Osteocyte (in vitro differentiated cells): ENCODE measurements at regions not wholly inside any gene's neighbourhood (a gene's known extent, or its start where the extent isn't known, plus 50 kb on each side); places are given as distances from the start of the nearest gene placed in this dataset.

Experiments
- DNase-seq: peaks from one replicate; pipeline ENCODE4 v3.0.0; 2021; ENCODE audit warnings: mixed read lengths; ENCODE audit not compliant: unreplicated experiment; ENCODE audit errors: extremely low spot score
- H3K27ac Mint-ChIP-seq: one replicate; pipeline ENCODE4 v1.8.0; 2021; ENCODE audit warnings: mild to moderate bottlenecking, mixed read lengths; ENCODE audit not compliant: unreplicated experiment
- H3K27me3 Mint-ChIP-seq: one replicate; pipeline ENCODE4 v1.8.0; 2021; ENCODE audit warnings: mixed read lengths; ENCODE audit not compliant: unreplicated experiment
- H3K36me3 Mint-ChIP-seq: one replicate; pipeline ENCODE4 v1.8.0; 2021; ENCODE audit warnings: mixed read lengths; ENCODE audit not compliant: unreplicated experiment
- H3K4me1 Mint-ChIP-seq: one replicate; pipeline ENCODE4 v1.8.0; 2021; ENCODE audit warnings: mixed read lengths; ENCODE audit not compliant: unreplicated experiment
- H3K4me3 Mint-ChIP-seq: one replicate; pipeline ENCODE4 v1.8.0; 2021; ENCODE audit warnings: mild to moderate bottlenecking, moderate library complexity, mixed read lengths; ENCODE audit not compliant: unreplicated experiment
- H3K9me3 Mint-ChIP-seq: one replicate; pipeline ENCODE4 v1.8.0; 2021; ENCODE audit warnings: mixed read lengths; ENCODE audit not compliant: unreplicated experiment
- CTCF ChIP-seq: fragments of 200-600 bp; sonication (generic); IDR thresholded peaks from 2 replicates; pipeline ENCODE4 v1.5.0; 2021; ENCODE audit warnings: antibody characterized with exemption, mild to moderate bottlenecking, moderate library complexity

GRCh38 chr2:10242451-10242850 lies 60.3 kb upstream of the HPCAL1 start:
- H3K4me3 Mint-ChIP-seq, result no peak overlapping the region
- no peak for DNase-seq

GRCh38 chr2:10242998-10243925 lies 59.4 kb upstream of the HPCAL1 start:
- Mint-ChIP-seq H3K27me3 (peaks cover 3% of the 10 kb centered on the region), H3K9me3 (no peaks in the 10 kb centered on the region), H3K4me1 (peaks cover 9% of the 10 kb centered on the region), H3K27ac (no peak overlapping the region), H3K36me3 (no peaks in the 10 kb centered on the region), H3K4me3 (no peak overlapping the region)
- DNase-seq, result no peak
- no peak for TF ChIP-seq CTCF

More at GRCh38 chr2:10242451-10242850, 60.3 kb upstream of the HPCAL1 start:
- Mint-ChIP-seq H3K9me3 (no peaks in the 10 kb centered on the region), H3K27me3 (peaks cover 3% of the 10 kb centered on the region), H3K36me3 (no peaks in the 10 kb centered on the region), H3K4me1 (peaks cover 9% of the 10 kb centered on the region), H3K27ac (no peak overlapping the region)
- TF ChIP-seq CTCF, result no peak

GRCh38 chr2:10243926-10244270 lies 58.8 kb upstream of the HPCAL1 start:
- H3K9me3 Mint-ChIP-seq, result peaks cover 1% of the 10 kb centered on the region
- no peak for DNase-seq
- H3K4me1 Mint-ChIP-seq, result peaks cover 9% of the 10 kb centered on the region
- no peak for TF ChIP-seq CTCF
- no peaks in the 10 kb centered on the region for H3K36me3 Mint-ChIP-seq
- peaks cover 8% of the 10 kb centered on the region for H3K27me3 Mint-ChIP-seq
- no peak overlapping the region for H3K4me3 Mint-ChIP-seq
- no peak overlapping the region for H3K27ac Mint-ChIP-seq

- Mint-ChIP-seq H3K27me3 (peaks cover 11% of the 10 kb centered on the region), H3K27ac (no peak overlapping the region), H3K36me3 (peaks cover 3% of the 10 kb centered on the region), H3K4me1 (peaks cover 9% of the 10 kb centered on the region), H3K9me3 (peaks cover 9% of the 10 kb centered on the region), H3K4me3 (no peak overlapping the region)
- TF ChIP-seq CTCF, result no peak
- DNase-seq, result no peak
Measured at GRCh38 chr2:10245021-10245420, 57.7 kb upstream of the HPCAL1 start.

GRCh38 chr2:10245661-10246060 lies 57.0 kb upstream of the HPCAL1 start:
- peaks cover 15% of the 10 kb centered on the region for H3K9me3 Mint-ChIP-seq
- no peak for TF ChIP-seq CTCF
- peaks cover 4% of the 10 kb centered on the region for H3K36me3 Mint-ChIP-seq
- no peak overlapping the region for H3K27ac Mint-ChIP-seq
- H3K4me3 Mint-ChIP-seq, result no peak overlapping the region
- H3K27me3 Mint-ChIP-seq, result peaks cover 11% of the 10 kb centered on the region
- DNase-seq, result no peak
- H3K4me1 Mint-ChIP-seq, result peaks cover 9% of the 10 kb centered on the region
